ENCODE measurements at regions not wholly inside any gene's neighbourhood (a gene's known extent, or its start where the extent isn't known, plus 50 kb on each side); places are given as distances from the start of the nearest gene placed in this dataset.

- TF ChIP-seq PATZ1 (CRISPR knock-in tag; IDR thresholded peaks at IDR 0.05; ENCODE audit: borderline replicate concordance) (no peak), ZFP3 (CRISPR knock-in tag; IDR thresholded peaks at IDR 0.05) (no peak), CSDC2 (CRISPR knock-in tag; IDR thresholded peaks at IDR 0.05) (no peak), ZFP30 (CRISPR knock-in tag; IDR thresholded peaks at IDR 0.05) (no peak), TCF4 (CRISPR knock-in tag; IDR thresholded peaks at IDR 0.05; ENCODE audit: borderline replicate concordance) (no peak), GLIS3 (CRISPR knock-in tag; IDR thresholded peaks at IDR 0.05) (no peak)
These were observed 323.1 kb upstream of the FAM78B start for GRCh38 chr1:166489670-166490436.

All from SK-N-SH treated with all-trans-retinoic acid at 6 μM for 48 hours (cell line).